K562 (cell line): ENCODE measurements at regions not wholly inside any gene's neighbourhood (a gene's known extent, or its start where the extent isn't known, plus 50 kb on each side); places are given as distances from the start of the nearest gene placed in this dataset.

ENCODE experiments used
- ETV6 ChIP-seq, 3 experiments: fragments of 150-350 bp in 1 of 3; sonication (generic) in 1 of 3; formaldehyde crosslinking in 1 of 3; IDR thresholded peaks; 2 replicates each; pipeline versions ENCODE4 v1.6.1 to v1.8.0; 2014 to 2022; ENCODE audit warnings: borderline replicate concordance in 2 of 3, low read depth in 2 of 3, antibody characterized with exemption in 1 of 3, low read length in 1 of 3, mild to moderate bottlenecking in 1 of 3, missing genetic modification reagents in 1 of 3
- FOXJ2 ChIP-seq: fragments of 200-800 bp; sonication (Bioruptor generic); IDR thresholded peaks from 2 replicates; pipeline ENCODE4 v1.6.1; 2016; ENCODE audit warnings: missing genetic modification characterization, missing compliant biosample characterization
- SMARCA4 ChIP-seq: fragments of 450-650 bp; IDR thresholded peaks from 2 replicates; pipeline ENCODE4 v1.6.1; 2016
- ZFX ChIP-seq: sonication (generic); formaldehyde crosslinking; IDR thresholded peaks from 2 replicates; pipeline ENCODE4 v1.8.0; 2022; ENCODE audit warnings: mild to moderate bottlenecking, missing genetic modification reagents, moderate library complexity

- no peak for TF ChIP-seq SMARCA4
- no peak for TF ChIP-seq ZFX (CRISPR knock-in tag)
- no peak for TF ChIP-seq ETV6 (IDR thresholded peaks at IDR 0.05; ENCODE audit: borderline replicate concordance in 1 of 2, low read depth in 2 of 2, low read length in 1 of 2)
- TF ChIP-seq ETV6 (CRISPR knock-in tag; IDR thresholded peaks at IDR 0.05; ENCODE audit: borderline replicate concordance) = no peak
- TF ChIP-seq FOXJ2 = no peak
Measured at GRCh38 chr17:72039490-72039889, 81.3 kb upstream of the SOX9 start.
